Astrocyte (in vitro differentiated cells and primary cell): ENCODE measurements at regions not wholly inside any gene's neighbourhood (a gene's known extent, or its start where the extent isn't known, plus 50 kb on each side); places are given as distances from the start of the nearest gene placed in this dataset.

ENCODE experiments used
- DNase-seq: peaks from one replicate; pipeline ENCODE4 v3.0.0-alpha.2; 2010; ENCODE audit warnings: low read depth
- FAIRE-seq: peaks from 2 replicates; lab custom pipeline; 2011; peaks lifted over from hg19 to GRCh38; lab: Jason Lieb, UNC
- H2AFZ ChIP-seq: 2 replicates; pipeline ENCODE4 v1.6.0; 2012; ENCODE audit warnings: low read depth, low read length, inconsistent platforms
- H3K27ac ChIP-seq: 2 replicates; pipeline ENCODE4 v1.5.1; 2011; ENCODE audit warnings: low read depth, low read length, inconsistent platforms
- H3K27me3 ChIP-seq: 2 replicates; pipeline ENCODE4 v1.6.0; 2011; ENCODE audit warnings: low read length, inconsistent platforms; ENCODE audit not compliant: insufficient read depth
- H3K36me3 ChIP-seq: 2 replicates; pipeline ENCODE4 v1.5.1; 2011; ENCODE audit warnings: low read length, inconsistent platforms; ENCODE audit not compliant: insufficient read depth
- H3K4me1 ChIP-seq: 2 replicates; pipeline ENCODE4 v1.5.1; 2011; ENCODE audit warnings: low read length, inconsistent platforms; ENCODE audit not compliant: insufficient read depth
- H3K4me2 ChIP-seq: 2 replicates; pipeline ENCODE4 v1.6.0; 2012; ENCODE audit warnings: low read length, inconsistent platforms
- H3K4me3 ChIP-seq: 2 replicates; pipeline ENCODE4 v1.5.1; 2011; ENCODE audit warnings: low read depth, mild to moderate bottlenecking, low read length, inconsistent platforms; ENCODE audit not compliant: insufficient read depth
- H3K79me2 ChIP-seq: 2 replicates; pipeline ENCODE4 v1.6.0; 2012; ENCODE audit warnings: mild to moderate bottlenecking, low read length, inconsistent platforms; ENCODE audit not compliant: insufficient read depth
- H3K9ac ChIP-seq: 2 replicates; pipeline ENCODE4 v1.6.0; 2012; ENCODE audit warnings: mild to moderate bottlenecking, low read length, inconsistent platforms
- H3K9me3 ChIP-seq: 2 replicates; pipeline ENCODE4 v1.5.1; 2012; ENCODE audit warnings: low read depth, mild to moderate bottlenecking, low read length, inconsistent platforms; ENCODE audit not compliant: insufficient read depth
- H4K20me1 ChIP-seq: 2 replicates; pipeline ENCODE4 v1.6.0; 2012; ENCODE audit warnings: low read length, inconsistent platforms; ENCODE audit not compliant: insufficient read depth
- H3K27ac Mint-ChIP-seq: one replicate; pipeline ENCODE4 v1.8.0; 2021; ENCODE audit warnings: mild to moderate bottlenecking, mixed read lengths; ENCODE audit not compliant: unreplicated experiment
- H3K27me3 Mint-ChIP-seq: one replicate; pipeline ENCODE4 v1.8.0; 2021; ENCODE audit warnings: low read depth, mixed read lengths; ENCODE audit not compliant: unreplicated experiment
- H3K36me3 Mint-ChIP-seq: one replicate; pipeline ENCODE4 v1.8.0; 2021; ENCODE audit warnings: low read depth, mixed read lengths; ENCODE audit not compliant: unreplicated experiment
- H3K4me1 Mint-ChIP-seq: one replicate; pipeline ENCODE4 v1.8.0; 2021; ENCODE audit warnings: low read depth, mixed read lengths; ENCODE audit not compliant: unreplicated experiment
- H3K4me3 Mint-ChIP-seq: one replicate; pipeline ENCODE4 v1.8.0; 2021; ENCODE audit warnings: mild to moderate bottlenecking, moderate library complexity, mixed read lengths; ENCODE audit not compliant: unreplicated experiment
- H3K9me3 Mint-ChIP-seq: one replicate; pipeline ENCODE4 v1.8.0; 2021; ENCODE audit warnings: mild to moderate bottlenecking, mixed read lengths; ENCODE audit not compliant: unreplicated experiment
- CTCF ChIP-seq: IDR thresholded peaks from 2 replicates; pipeline ENCODE4 v1.5.1; 2011; ENCODE audit warnings: low read depth, mild to moderate bottlenecking, inconsistent platforms, low read length, moderate library complexity; ENCODE audit not compliant: insufficient read depth
- EZH2 ChIP-seq: IDR thresholded peaks from 2 replicates; pipeline ENCODE4 v1.6.1; 2012; ENCODE audit warnings: mild to moderate bottlenecking, low read length, inconsistent platforms; ENCODE audit not compliant: insufficient read depth

- Histone ChIP-seq H3K4me2 (peak overlapping the region; percentile 35), H3K4me1 (no peaks in the 10 kb centered on the region), H3K9ac (no peak overlapping the region), H2AFZ (no peak overlapping the region), H3K36me3 (no peaks in the 10 kb centered on the region), H3K4me3 (no peak overlapping the region), H3K9me3 (no peaks in the 10 kb centered on the region), H3K27me3 (peaks cover 12% of the 10 kb centered on the region), H3K27ac (no peak overlapping the region), H4K20me1 (no peaks in the 10 kb centered on the region), H3K79me2 (no peaks in the 10 kb centered on the region)
- no peak for DNase-seq
- no peak overlapping the region for H3K4me3 Mint-ChIP-seq
- H3K27me3 Mint-ChIP-seq: peaks cover 5% of the 10 kb centered on the region
- no peak for TF ChIP-seq EZH2
- TF ChIP-seq CTCF: no peak
- H3K9me3 Mint-ChIP-seq: no peaks in the 10 kb centered on the region
- no peaks in the 10 kb centered on the region for H3K4me1 Mint-ChIP-seq
- no peak overlapping the region for H3K27ac Mint-ChIP-seq
- no peaks in the 10 kb centered on the region for H3K36me3 Mint-ChIP-seq
- no peak for FAIRE-seq
Observed at GRCh38 chr9:13428766-13429165, 149.3 kb upstream of the MPDZ start.

GRCh38 chr9:13427587-13427986, 148.1 kb upstream of the MPDZ start:
- H3K27ac Mint-ChIP-seq: no peak overlapping the region
- no peak overlapping the region for H3K4me3 Mint-ChIP-seq
- H3K36me3 Mint-ChIP-seq: no peaks in the 10 kb centered on the region
- DNase-seq (peak; percentile 43), FAIRE-seq (no peak)
- Histone ChIP-seq H2AFZ (no peak overlapping the region), H3K4me2 (peak overlapping the region; percentile 26), H4K20me1 (no peaks in the 10 kb centered on the region), H3K4me3 (no peak overlapping the region), H3K27ac (no peak overlapping the region), H3K9me3 (no peaks in the 10 kb centered on the region), H3K4me1 (no peaks in the 10 kb centered on the region), H3K36me3 (no peaks in the 10 kb centered on the region), H3K27me3 (peaks cover 12% of the 10 kb centered on the region), H3K79me2 (no peaks in the 10 kb centered on the region), H3K9ac (no peak overlapping the region)
- peaks cover 5% of the 10 kb centered on the region for H3K27me3 Mint-ChIP-seq
- no peaks in the 10 kb centered on the region for H3K9me3 Mint-ChIP-seq
- H3K4me1 Mint-ChIP-seq: no peaks in the 10 kb centered on the region
- TF ChIP-seq EZH2 (no peak), CTCF (peak; percentile 74)

GRCh38 chr9:13426606-13427005, 147.1 kb upstream of the MPDZ start:
- Mint-ChIP-seq H3K27me3 (peaks cover 5% of the 10 kb centered on the region), H3K27ac (no peak overlapping the region), H3K36me3 (no peaks in the 10 kb centered on the region), H3K4me3 (no peak overlapping the region), H3K4me1 (no peaks in the 10 kb centered on the region), H3K9me3 (no peaks in the 10 kb centered on the region)
- no peak overlapping the region for H3K9ac ChIP-seq
- H2AFZ ChIP-seq: no peak overlapping the region
- H3K4me2 ChIP-seq: no peak overlapping the region
- H3K9me3 ChIP-seq: no peaks in the 10 kb centered on the region
- no peak for DNase-seq
- no peak for FAIRE-seq
- H3K27ac ChIP-seq: no peak overlapping the region
- no peaks in the 10 kb centered on the region for H4K20me1 ChIP-seq
- H3K36me3 ChIP-seq: no peaks in the 10 kb centered on the region
- H3K27me3 ChIP-seq: peaks cover 12% of the 10 kb centered on the region
- H3K79me2 ChIP-seq: no peaks in the 10 kb centered on the region
- no peaks in the 10 kb centered on the region for H3K4me1 ChIP-seq
- TF ChIP-seq EZH2 (no peak), CTCF (no peak)
- no peak overlapping the region for H3K4me3 ChIP-seq
